ENCODE measurements at regions not wholly inside any gene's neighbourhood (a gene's known extent, or its start where the extent isn't known, plus 50 kb on each side); places are given as distances from the start of the nearest gene placed in this dataset.

DNA sequence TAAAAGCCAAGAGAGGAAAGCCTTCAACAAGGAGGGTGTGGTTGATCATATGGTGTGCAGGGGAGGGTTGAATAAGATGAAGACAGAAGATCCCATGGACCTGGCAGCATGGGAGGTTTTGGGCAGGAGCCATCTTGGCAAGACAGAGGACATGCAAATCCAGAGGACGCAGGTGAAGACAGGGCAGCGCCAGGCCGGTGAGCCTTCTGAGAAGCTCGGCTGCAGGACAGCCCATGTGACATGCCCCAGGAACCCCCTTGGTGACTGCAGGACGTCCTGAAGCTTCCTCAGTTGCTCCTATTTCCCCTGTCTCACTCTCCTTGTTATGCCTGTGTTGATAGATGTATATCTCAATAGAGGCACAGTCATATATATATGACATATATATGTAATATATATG lies 159.4 kb downstream of the GADD45G start (continued):
- TF ChIP-seq NFYA (IDR thresholded peaks at IDR 0.05; ENCODE audit: borderline replicate concordance, low read depth, low read length) (no peak), POLR2AphosphoS5 (IDR thresholded peaks at IDR 0.05; ENCODE audit: low read length) (no peak), TCF7 (IDR thresholded peaks at IDR 0.05; ENCODE audit: borderline replicate concordance) (no peak), GATAD2B (conservative IDR thresholded peaks at IDR 0.05; ENCODE audit: low read depth) (no peak)
- TF ChIP-seq, protein P1, sequence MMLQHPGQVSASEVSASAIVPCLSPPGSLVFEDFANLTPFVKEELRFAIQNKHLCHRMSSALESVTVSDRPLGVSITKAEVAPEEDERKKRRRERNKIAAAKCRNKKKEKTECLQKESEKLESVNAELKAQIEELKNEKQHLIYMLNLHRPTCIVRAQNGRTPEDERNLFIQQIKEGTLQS (IDR thresholded peaks at IDR 0.05; ENCODE audit: borderline replicate concordance, extremely low read depth, low read depth, low read length), result no peak

DNA sequence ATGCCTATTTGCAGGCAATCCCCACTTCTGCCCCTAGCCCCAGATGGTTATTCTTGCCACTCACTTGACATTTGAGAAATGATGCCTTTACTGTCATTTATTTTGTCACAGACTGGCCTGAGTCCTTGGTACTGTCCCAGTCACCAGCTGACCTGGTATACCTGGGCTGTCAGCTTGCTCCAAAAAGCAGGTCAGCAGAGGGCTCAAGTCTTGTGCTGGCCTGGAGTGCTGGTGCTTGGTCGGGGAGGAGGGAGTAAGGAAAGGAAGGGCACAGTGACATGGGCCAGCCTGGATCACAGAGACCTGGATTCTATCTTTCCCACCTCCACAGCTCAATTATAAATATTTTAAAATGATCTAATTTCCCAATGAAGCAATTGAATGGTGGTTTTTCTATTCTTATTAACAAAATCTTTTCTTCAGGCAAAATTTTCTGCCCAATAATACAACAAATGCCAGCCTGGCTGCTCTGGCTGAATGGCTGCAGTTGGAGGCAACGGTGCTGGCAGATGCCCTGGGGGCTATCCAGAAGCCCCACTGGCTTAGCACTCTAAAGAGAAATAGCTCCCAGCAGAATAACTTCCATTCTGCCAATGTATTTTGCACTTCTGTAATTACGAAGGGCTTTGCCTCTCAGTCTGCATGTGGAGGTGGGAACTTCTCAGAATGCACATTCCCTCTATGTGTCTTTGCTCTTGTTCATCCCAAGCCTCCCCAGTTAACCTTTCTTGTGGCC lies 160.6 kb downstream of the GADD45G start:
- H3K79me2 ChIP-seq (ENCODE audit: control insufficient read depth, insufficient read depth, low read length), result no peaks in the 10 kb centered on the region
- BruUV-seq (replicated peaks), result no TSS peak
- no peaks in the 10 kb centered on the region for H3K4me1 ChIP-seq (ENCODE audit: control insufficient read depth, insufficient read depth, low read length)
- ChIA-PET CTCF (interaction anchor here (1.1 kb wide), 1 partner anchor 16 kb away, joined by 3 read pairs; no protein-coding TSS in a partner anchor), SMC1A (ENCODE audit: uncharacterized antibody, unreplicated experiment) (interaction anchor here (0.8 to 1.2 kb wide), 2 partner anchors 8 to 16 kb away, joined by 3 read pairs; no protein-coding TSS in a partner anchor), RAD21 (ENCODE audit: unreplicated experiment) (no interaction called here), POLR2A (no interaction called here)
- no peak overlapping the region for H3K4me2 ChIP-seq (ENCODE audit: control insufficient read depth, insufficient read depth)
- in situ Hi-C loops (cut with MboI) (no loop called here), intact Hi-C loops (cut with micrococcal nuclease; ENCODE audit: unreplicated experiment) (no loop called here)
- no peaks in the 10 kb centered on the region; the same call in 2 of the 3 replicates for H3K9me3 ChIP-seq (replicated peaks; ENCODE audit: control insufficient read depth, insufficient read depth, low read length)
- H3K27ac ChIP-seq (ENCODE audit: control insufficient read depth, insufficient read depth), result no peak overlapping the region
- H3K27me3 ChIP-seq (replicated peaks in 1 of 2; ENCODE audit: control insufficient read depth in 2 of 2, insufficient read depth in 2 of 2, low read length in 1 of 2), result no peaks in the 10 kb centered on the region; a peak in 1 of 4 replicates
- FAIRE-seq, result no peak
- no peak overlapping the region for H3K4me3 ChIP-seq
- DNase-seq (ENCODE audit: low read depth, low spot score), result no peak
- no peak overlapping the region for H3K9ac ChIP-seq (ENCODE audit: control insufficient read depth, insufficient read depth, low read length)
- H2AFZ ChIP-seq (ENCODE audit: control insufficient read depth, low read depth, low read length), result no peak overlapping the region
- no peaks in the 10 kb centered on the region for H4K20me1 ChIP-seq (ENCODE audit: control insufficient read depth, insufficient read depth)
- H3K36me3 ChIP-seq (ENCODE audit: control insufficient read depth in 2 of 2, insufficient read depth in 2 of 2, low read length in 1 of 2), result no peaks in the 10 kb centered on the region
- WGBS (ENCODE audit: insufficient coverage, insufficient replicate concordance, low lambda C conversion rate, missing lambda C conversion rate), result 8% methylated on average over 3 of the region's 3 CpGs
- ATAC-seq, result no peak
- TF ChIP-seq, protein P1 (IDR thresholded peaks at IDR 0.05; ENCODE audit: borderline replicate concordance, extremely low read depth, low read depth, low read length), result no peak
- TF ChIP-seq, protein P2, sequence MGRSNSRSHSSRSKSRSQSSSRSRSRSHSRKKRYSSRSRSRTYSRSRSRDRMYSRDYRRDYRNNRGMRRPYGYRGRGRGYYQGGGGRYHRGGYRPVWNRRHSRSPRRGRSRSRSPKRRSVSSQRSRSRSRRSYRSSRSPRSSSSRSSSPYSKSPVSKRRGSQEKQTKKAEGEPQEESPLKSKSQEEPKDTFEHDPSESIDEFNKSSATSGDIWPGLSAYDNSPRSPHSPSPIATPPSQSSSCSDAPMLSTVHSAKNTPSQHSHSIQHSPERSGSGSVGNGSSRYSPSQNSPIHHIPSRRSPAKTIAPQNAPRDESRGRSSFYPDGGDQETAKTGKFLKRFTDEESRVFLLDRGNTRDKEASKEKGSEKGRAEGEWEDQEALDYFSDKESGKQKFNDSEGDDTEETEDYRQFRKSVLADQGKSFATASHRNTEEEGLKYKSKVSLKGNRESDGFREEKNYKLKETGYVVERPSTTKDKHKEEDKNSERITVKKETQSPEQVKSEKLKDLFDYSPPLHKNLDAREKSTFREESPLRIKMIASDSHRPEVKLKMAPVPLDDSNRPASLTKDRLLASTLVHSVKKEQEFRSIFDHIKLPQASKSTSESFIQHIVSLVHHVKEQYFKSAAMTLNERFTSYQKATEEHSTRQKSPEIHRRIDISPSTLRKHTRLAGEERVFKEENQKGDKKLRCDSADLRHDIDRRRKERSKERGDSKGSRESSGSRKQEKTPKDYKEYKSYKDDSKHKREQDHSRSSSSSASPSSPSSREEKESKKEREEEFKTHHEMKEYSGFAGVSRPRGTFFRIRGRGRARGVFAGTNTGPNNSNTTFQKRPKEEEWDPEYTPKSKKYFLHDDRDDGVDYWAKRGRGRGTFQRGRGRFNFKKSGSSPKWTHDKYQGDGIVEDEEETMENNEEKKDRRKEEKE (IDR thresholded peaks at IDR 0.05), result no peak
- no peak for TF ChIP-seq ZNF217 (IDR thresholded peaks at IDR 0.05)
- TF ChIP-seq TBL1XR1 (IDR thresholded peaks at IDR 0.05; ENCODE audit: low read depth, low read length), result no peak
- TF ChIP-seq, protein P3, sequence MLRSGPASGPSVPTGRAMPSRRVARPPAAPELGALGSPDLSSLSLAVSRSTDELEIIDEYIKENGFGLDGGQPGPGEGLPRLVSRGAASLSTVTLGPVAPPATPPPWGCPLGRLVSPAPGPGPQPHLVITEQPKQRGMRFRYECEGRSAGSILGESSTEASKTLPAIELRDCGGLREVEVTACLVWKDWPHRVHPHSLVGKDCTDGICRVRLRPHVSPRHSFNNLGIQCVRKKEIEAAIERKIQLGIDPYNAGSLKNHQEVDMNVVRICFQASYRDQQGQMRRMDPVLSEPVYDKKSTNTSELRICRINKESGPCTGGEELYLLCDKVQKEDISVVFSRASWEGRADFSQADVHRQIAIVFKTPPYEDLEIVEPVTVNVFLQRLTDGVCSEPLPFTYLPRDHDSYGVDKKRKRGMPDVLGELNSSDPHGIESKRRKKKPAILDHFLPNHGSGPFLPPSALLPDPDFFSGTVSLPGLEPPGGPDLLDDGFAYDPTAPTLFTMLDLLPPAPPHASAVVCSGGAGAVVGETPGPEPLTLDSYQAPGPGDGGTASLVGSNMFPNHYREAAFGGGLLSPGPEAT (IDR thresholded peaks at IDR 0.05; ENCODE audit: low read depth), result no peak
- no peak for TF ChIP-seq EED (IDR thresholded peaks at IDR 0.05; ENCODE audit: low read depth)
- TF ChIP-seq ZNF207 (IDR thresholded peaks at IDR 0.05; ENCODE audit: borderline replicate concordance), result no peak
- TF ChIP-seq, protein P4, sequence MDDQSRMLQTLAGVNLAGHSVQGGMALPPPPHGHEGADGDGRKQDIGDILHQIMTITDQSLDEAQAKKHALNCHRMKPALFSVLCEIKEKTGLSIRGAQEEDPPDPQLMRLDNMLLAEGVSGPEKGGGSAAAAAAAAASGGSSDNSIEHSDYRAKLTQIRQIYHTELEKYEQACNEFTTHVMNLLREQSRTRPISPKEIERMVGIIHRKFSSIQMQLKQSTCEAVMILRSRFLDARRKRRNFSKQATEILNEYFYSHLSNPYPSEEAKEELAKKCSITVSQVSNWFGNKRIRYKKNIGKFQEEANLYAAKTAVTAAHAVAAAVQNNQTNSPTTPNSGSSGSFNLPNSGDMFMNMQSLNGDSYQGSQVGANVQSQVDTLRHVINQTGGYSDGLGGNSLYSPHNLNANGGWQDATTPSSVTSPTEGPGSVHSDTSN (IDR thresholded peaks at IDR 0.05; ENCODE audit: insufficient replicate concordance, low read depth, low read length), result no peak
- TF ChIP-seq SUZ12 (IDR thresholded peaks at IDR 0.05; ENCODE audit: unreplicated experiment), result no peak
- TF ChIP-seq CBX5 (IDR thresholded peaks at IDR 0.05; ENCODE audit: low read depth), result no peak
